ENCODE measurements at regions not wholly inside any gene's neighbourhood (a gene's known extent, or its start where the extent isn't known, plus 50 kb on each side); places are given as distances from the start of the nearest gene placed in this dataset.

DNA sequence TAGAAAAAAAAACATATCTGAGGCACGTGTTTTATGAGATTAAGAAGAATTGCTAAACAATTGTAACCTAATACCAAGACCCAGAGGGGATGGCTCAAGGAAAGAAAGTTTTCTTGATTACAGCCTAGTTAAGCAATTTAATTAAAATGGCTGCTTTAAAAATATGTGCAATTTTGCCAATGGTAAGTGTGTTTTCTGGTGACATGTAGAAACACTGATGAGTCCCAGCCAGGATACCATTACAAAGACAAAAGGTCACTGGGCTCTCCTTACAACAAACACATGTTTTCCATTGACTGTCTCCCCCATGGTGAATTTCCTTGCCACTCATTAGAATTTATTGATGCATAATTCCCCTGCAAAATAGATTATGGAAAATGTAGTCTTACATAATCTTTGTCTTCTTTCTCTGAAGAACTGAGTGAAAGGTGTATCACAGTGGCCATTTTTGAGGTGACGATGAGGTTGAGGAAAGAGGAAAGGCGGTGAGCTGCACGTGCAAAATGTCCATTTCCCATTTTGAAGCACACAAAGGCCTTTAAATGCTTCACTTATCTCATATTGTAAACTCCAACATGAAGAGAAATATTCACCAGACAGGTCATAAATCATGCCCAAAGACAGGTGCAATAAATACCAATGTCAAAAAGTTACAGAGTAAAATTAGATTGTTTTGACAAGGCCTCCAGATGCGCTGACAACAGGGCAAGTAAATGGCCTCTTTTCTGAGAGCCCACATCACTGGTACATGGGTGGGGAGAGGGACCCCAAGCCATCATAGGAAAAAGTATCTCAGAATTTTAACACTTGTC is 696.9 kb downstream of the KCNJ2 start:
- POLR2A ChIA-PET: no interaction called here
- Mint-ChIP-seq H3K4me3 (no peak overlapping the region), H3K27ac (no peak overlapping the region)

GRCh38 chr17:70868149-70868548 is 698.8 kb downstream of the KCNJ2 start:
- no peaks in the 10 kb centered on the region for H3K36me3 Mint-ChIP-seq (ENCODE audit: low read depth)
- TF ChIP-seq, protein P1, sequence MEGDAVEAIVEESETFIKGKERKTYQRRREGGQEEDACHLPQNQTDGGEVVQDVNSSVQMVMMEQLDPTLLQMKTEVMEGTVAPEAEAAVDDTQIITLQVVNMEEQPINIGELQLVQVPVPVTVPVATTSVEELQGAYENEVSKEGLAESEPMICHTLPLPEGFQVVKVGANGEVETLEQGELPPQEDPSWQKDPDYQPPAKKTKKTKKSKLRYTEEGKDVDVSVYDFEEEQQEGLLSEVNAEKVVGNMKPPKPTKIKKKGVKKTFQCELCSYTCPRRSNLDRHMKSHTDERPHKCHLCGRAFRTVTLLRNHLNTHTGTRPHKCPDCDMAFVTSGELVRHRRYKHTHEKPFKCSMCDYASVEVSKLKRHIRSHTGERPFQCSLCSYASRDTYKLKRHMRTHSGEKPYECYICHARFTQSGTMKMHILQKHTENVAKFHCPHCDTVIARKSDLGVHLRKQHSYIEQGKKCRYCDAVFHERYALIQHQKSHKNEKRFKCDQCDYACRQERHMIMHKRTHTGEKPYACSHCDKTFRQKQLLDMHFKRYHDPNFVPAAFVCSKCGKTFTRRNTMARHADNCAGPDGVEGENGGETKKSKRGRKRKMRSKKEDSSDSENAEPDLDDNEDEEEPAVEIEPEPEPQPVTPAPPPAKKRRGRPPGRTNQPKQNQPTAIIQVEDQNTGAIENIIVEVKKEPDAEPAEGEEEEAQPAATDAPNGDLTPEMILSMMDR (IDR thresholded peaks at IDR 0.05): no peak
- CTCF ChIA-PET: no interaction called here
- DNase-seq: no peak
- intact Hi-C loops (cut with micrococcal nuclease): no loop called here
- no peak overlapping the region for H3K27ac Mint-ChIP-seq
- H3K9me3 Mint-ChIP-seq: no peaks in the 10 kb centered on the region
- no peak overlapping the region for H3K4me3 Mint-ChIP-seq
- no peak for ATAC-seq
- H3K4me1 Mint-ChIP-seq (ENCODE audit: low read depth): no peaks in the 10 kb centered on the region
- POLR2A ChIA-PET: no interaction called here
- no peaks in the 10 kb centered on the region for H3K27me3 Mint-ChIP-seq

More for the DNA sequence above, 696.9 kb downstream of the KCNJ2 start:
- TF ChIP-seq, protein P1 (IDR thresholded peaks at IDR 0.05): no peak
- H3K4me1 Mint-ChIP-seq (ENCODE audit: low read depth): no peaks in the 10 kb centered on the region
- no peaks in the 10 kb centered on the region for H3K27me3 Mint-ChIP-seq
- H3K36me3 Mint-ChIP-seq (ENCODE audit: low read depth): no peaks in the 10 kb centered on the region
- CTCF ChIA-PET: no interaction called here
- ATAC-seq: no peak
- intact Hi-C loops (cut with micrococcal nuclease): no loop called here
- DNase-seq: no peak
- H3K9me3 Mint-ChIP-seq: no peaks in the 10 kb centered on the region

DNA sequence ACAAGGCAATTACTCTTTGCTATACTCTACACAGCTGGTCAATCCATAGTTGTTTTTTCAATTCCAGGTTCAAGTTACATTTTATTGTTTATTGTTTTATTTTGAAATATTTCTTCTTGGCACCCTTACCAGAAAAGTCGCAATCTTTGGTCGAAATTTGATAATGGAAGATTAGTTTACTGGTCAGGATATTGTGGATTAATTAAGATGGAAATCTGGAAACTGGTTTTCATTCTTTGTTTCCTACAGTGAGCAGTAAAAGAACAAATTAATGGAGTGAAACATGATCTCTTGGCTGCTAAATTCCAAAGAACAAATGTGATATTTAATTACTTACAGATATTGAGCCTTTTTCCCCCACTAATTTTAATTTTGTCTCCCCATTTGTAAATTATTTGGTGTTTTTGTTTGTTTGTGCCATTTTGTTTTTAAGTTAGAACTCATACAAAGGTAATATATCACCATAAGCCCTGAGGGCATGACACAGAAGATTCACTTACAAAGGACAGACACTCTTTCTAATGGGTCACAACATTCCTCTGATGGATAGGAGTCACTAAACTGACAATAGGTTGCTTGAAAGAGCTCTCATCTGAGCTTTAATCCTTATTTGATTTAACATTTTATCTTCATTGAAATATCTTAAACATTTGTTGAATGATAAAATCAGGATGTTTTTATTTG is 700.2 kb downstream of the KCNJ2 start:
- ATAC-seq (no peak), DNase-seq (no peak)
- Mint-ChIP-seq H3K36me3 (ENCODE audit: low read depth) (no peaks in the 10 kb centered on the region), H3K27me3 (no peaks in the 10 kb centered on the region), H3K9me3 (no peaks in the 10 kb centered on the region), H3K27ac (no peak overlapping the region), H3K4me1 (ENCODE audit: low read depth) (no peaks in the 10 kb centered on the region), H3K4me3 (no peak overlapping the region)
- POLR2A ChIA-PET: no interaction called here
- TF ChIP-seq, protein P1 (IDR thresholded peaks at IDR 0.05): no peak
- intact Hi-C loops (cut with micrococcal nuclease): no loop called here
- CTCF ChIA-PET: no interaction called here

GRCh38 chr17:70871180-70871818 is 702.0 kb downstream of the KCNJ2 start:
- intact Hi-C loops (cut with micrococcal nuclease): no loop called here
- ChIA-PET CTCF (no interaction called here), POLR2A (no interaction called here)

More at GRCh38 chr17:70871180-70871818, 702.0 kb downstream of the KCNJ2 start:
- DNase-seq: no peak
- H3K4me3 Mint-ChIP-seq: no peak overlapping the region
- no peak for ATAC-seq
- no peaks in the 10 kb centered on the region for H3K36me3 Mint-ChIP-seq (ENCODE audit: low read depth)
- no peaks in the 10 kb centered on the region for H3K27me3 Mint-ChIP-seq
- H3K4me1 Mint-ChIP-seq (ENCODE audit: low read depth): no peaks in the 10 kb centered on the region
- TF ChIP-seq, protein P1 (IDR thresholded peaks at IDR 0.05): no peak
- no peak overlapping the region for H3K27ac Mint-ChIP-seq
- no peaks in the 10 kb centered on the region for H3K9me3 Mint-ChIP-seq

Measured in activated CD8-positive, alpha-beta T cell treated with anti-CD3 and anti-CD28 coated beads for 36 hours (primary cell).